Smooth muscle cell (in vitro differentiated cells): ENCODE measurements at regions not wholly inside any gene's neighbourhood (a gene's known extent, or its start where the extent isn't known, plus 50 kb on each side); places are given as distances from the start of the nearest gene placed in this dataset.

ENCODE experiments used
- DNase-seq: peaks from one replicate; lab custom pipeline; 2025; ENCODE audit not compliant: unreplicated experiment; lab: John Stamatoyannopoulos, UW
- H2AFZ ChIP-seq: fragments of 200-600 bp; sonication (generic); 2 replicates; pipeline ENCODE4 v1.6.0; 2016; ENCODE audit warnings: antibody characterized with exemption, low read depth, mild to moderate bottlenecking
- H3F3A ChIP-seq: fragments of 200-600 bp; sonication (generic); 2 replicates; pipeline ENCODE4 v1.6.0; 2017; ENCODE audit warnings: antibody characterized with exemption, low read depth
- H3K27ac ChIP-seq: fragments of 200-600 bp; sonication (generic); 2 replicates; pipeline ENCODE4 v1.5.1; 2016; ENCODE audit warnings: low read depth, mild to moderate bottlenecking
- H3K27me3 ChIP-seq: fragments of 200-600 bp; sonication (generic); 2 replicates; pipeline ENCODE4 v1.6.1; 2016; ENCODE audit warnings: low read depth, mild to moderate bottlenecking
- H3K36me3 ChIP-seq: fragments of 200-600 bp; sonication (generic); 2 replicates; pipeline ENCODE4 v1.5.1; 2016; ENCODE audit warnings: low read depth
- H3K4me1 ChIP-seq: fragments of 200-600 bp; sonication (generic); 2 replicates; pipeline ENCODE4 v1.5.1; 2016; ENCODE audit warnings: low read depth
- H3K4me2 ChIP-seq: fragments of 200-600 bp; sonication (generic); 2 replicates; pipeline ENCODE4 v1.6.0; 2016; ENCODE audit warnings: mild to moderate bottlenecking
- H3K4me3 ChIP-seq: fragments of 200-600 bp; sonication (generic); 2 replicates; pipeline ENCODE4 v1.5.1; 2016; ENCODE audit warnings: mild to moderate bottlenecking
- H3K79me2 ChIP-seq: fragments of 200-600 bp; sonication (generic); 2 replicates; pipeline ENCODE4 v1.6.0; 2016; ENCODE audit warnings: low read depth, mild to moderate bottlenecking
- H3K9ac ChIP-seq: fragments of 200-600 bp; sonication (generic); 2 replicates; pipeline ENCODE4 v1.6.0; 2016; ENCODE audit warnings: low read depth
- H3K9me3 ChIP-seq: fragments of 200-600 bp; sonication (generic); replicated peaks from 2 replicates; pipeline ENCODE4 v1.5.1; 2016; ENCODE audit warnings: low read depth
- H4K20me1 ChIP-seq: fragments of 200-600 bp; sonication (generic); 2 replicates; pipeline ENCODE4 v1.6.0; 2016; ENCODE audit warnings: low read depth
- WGBS: methylation state at CpG from one replicate; pipeline ENCODE4 v1.1.7; 2016; ENCODE audit warnings: low lambda C conversion rate; 5-methylcytosine and 5-hydroxymethylcytosine counted together
- TF ChIP-seq, protein P1 (sequence below): fragments of 200-600 bp; sonication (generic); IDR thresholded peaks from 2 replicates; pipeline ENCODE4 v1.5.1; 2017; ENCODE audit warnings: borderline replicate concordance, mild to moderate bottlenecking, antibody characterized with exemption; ENCODE audit not compliant: insufficient read depth, poor library complexity, severe bottlenecking

DNA sequence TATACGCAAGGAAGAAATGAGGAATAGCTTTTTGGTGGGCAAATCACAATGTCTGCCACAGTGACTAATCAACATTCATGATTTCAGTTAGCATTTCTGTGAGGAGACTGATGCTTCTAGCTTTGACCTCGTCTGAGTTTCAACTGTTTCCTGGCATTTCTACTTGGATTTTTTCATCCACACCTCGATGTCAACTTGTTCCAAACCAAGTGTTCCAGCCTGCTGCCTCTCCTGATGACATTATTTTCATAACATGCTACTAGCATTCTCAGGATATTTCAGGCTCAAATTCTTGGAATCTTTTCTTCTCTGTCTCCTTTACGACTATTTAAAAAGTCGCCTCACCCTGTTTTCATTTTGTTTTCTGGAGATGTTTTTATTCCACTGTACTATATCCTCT, 90.3 kb upstream of the TEX13D start:
- Histone ChIP-seq H2AFZ (no peak overlapping the region), H3K9ac (no peak overlapping the region), H4K20me1 (no peaks in the 10 kb centered on the region), H3K4me2 (no peak overlapping the region), H3F3A (no peaks in the 10 kb centered on the region), H3K4me3 (no peak overlapping the region), H3K36me3 (no peaks in the 10 kb centered on the region), H3K27me3 (no peaks in the 10 kb centered on the region), H3K79me2 (no peaks in the 10 kb centered on the region), H3K27ac (no peak overlapping the region), H3K9me3 (no peaks in the 10 kb centered on the region), H3K4me1 (no peaks in the 10 kb centered on the region)
- DNase-seq, result no peak
- WGBS, result 82% methylated on average over 5 of the region's 5 CpGs
- TF ChIP-seq, protein P1, sequence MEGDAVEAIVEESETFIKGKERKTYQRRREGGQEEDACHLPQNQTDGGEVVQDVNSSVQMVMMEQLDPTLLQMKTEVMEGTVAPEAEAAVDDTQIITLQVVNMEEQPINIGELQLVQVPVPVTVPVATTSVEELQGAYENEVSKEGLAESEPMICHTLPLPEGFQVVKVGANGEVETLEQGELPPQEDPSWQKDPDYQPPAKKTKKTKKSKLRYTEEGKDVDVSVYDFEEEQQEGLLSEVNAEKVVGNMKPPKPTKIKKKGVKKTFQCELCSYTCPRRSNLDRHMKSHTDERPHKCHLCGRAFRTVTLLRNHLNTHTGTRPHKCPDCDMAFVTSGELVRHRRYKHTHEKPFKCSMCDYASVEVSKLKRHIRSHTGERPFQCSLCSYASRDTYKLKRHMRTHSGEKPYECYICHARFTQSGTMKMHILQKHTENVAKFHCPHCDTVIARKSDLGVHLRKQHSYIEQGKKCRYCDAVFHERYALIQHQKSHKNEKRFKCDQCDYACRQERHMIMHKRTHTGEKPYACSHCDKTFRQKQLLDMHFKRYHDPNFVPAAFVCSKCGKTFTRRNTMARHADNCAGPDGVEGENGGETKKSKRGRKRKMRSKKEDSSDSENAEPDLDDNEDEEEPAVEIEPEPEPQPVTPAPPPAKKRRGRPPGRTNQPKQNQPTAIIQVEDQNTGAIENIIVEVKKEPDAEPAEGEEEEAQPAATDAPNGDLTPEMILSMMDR, result no peak

DNA sequence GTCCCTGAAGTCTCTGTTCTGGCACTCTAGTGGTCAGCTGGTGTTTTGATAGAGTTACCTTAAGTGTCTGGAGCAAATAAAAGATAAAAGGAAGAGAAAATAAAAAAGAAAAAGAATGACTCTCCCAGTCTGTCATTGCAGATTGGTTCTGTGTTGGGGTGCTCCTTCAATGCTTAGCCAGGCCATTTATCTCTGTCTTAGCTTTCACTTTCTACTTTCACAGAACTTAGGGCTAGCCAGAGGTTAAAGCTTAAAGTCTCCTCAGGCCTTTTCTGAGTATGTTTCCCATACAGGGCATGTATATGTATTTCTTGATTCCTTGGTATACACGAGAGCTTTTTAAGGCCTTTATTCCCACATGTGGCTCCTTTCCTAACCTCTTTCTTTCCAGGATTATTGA, 83.1 kb upstream of the TEX13D start:
- Histone ChIP-seq H3K9ac (no peak overlapping the region), H3K4me3 (no peak overlapping the region), H3K36me3 (no peaks in the 10 kb centered on the region), H4K20me1 (no peaks in the 10 kb centered on the region), H3K79me2 (no peaks in the 10 kb centered on the region), H3K27ac (no peak overlapping the region), H3K4me2 (no peak overlapping the region), H3K9me3 (no peaks in the 10 kb centered on the region), H3K27me3 (no peaks in the 10 kb centered on the region), H3K4me1 (no peaks in the 10 kb centered on the region), H2AFZ (no peak overlapping the region), H3F3A (no peaks in the 10 kb centered on the region)
- TF ChIP-seq, protein P1, result no peak
- no peak for DNase-seq
- whole genome bisulfite sequencing, result 79% methylated on average over 1 of the region's 1 CpG

DNA sequence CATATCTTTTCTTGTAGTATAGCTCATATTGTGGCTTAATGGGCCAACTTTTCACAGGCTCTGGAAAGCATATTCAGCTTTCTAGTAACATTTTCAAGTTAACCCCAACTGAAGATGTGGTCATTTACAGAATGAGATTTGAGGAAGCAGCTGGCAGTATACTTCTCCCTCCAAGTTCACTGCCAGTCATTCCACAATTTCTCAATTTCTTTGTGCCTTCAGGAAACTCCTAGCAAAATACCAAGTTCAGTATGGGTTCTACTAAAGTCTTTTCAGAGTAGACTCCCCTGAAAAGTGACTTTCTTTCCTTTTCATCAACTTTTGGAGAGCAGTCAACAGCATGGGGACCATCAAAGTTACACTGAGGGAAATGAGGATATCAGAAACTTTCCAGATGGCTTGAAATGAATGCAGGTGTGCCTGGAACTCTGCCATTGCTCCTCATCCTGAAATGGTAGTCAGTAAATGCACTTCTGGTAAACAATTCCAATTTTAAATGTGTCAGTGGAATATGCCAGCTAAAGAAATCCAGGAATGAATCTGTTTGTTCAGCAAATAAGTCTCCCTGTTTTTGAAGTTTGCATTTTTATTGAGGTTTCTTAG, 81.5 kb upstream of the TEX13D start:
- Histone ChIP-seq H3K79me2 (no peaks in the 10 kb centered on the region), H3K9ac (no peak overlapping the region), H4K20me1 (no peaks in the 10 kb centered on the region), H3K27ac (no peak overlapping the region), H3K4me1 (no peaks in the 10 kb centered on the region), H3K36me3 (no peaks in the 10 kb centered on the region), H2AFZ (no peak overlapping the region), H3F3A (no peaks in the 10 kb centered on the region), H3K4me3 (no peak overlapping the region), H3K27me3 (no peaks in the 10 kb centered on the region), H3K4me2 (no peak overlapping the region), H3K9me3 (no peaks in the 10 kb centered on the region)
- TF ChIP-seq, protein P1, result no peak
- DNase-seq, result no peak

DNA sequence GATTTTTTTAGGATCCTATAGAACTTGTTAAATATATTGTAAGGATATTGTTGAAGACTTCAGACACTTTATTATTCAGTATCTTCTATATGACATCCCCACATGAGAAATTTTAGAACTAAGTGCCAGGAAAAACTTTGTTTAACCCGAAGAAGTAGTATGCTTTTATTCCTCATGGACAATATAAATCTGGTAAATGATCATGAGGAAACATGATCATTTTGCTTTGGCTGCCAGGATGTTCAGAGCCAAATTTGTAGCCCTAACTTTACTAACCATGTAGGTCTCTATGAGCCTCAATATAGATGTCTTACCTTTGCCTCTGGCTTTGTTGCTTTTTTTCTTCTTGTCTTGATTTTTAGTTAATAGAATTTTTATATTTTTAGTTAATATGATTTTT, 77.8 kb upstream of the TEX13D start:
- no peak for DNase-seq
- 62% methylated on average over 1 of the region's 1 CpG for WGBS
- Histone ChIP-seq H3K4me3 (no peak overlapping the region), H3F3A (no peaks in the 10 kb centered on the region), H3K27me3 (no peaks in the 10 kb centered on the region), H4K20me1 (no peaks in the 10 kb centered on the region), H3K4me2 (no peak overlapping the region), H3K9ac (no peak overlapping the region), H3K79me2 (no peaks in the 10 kb centered on the region), H3K9me3 (no peaks in the 10 kb centered on the region), H2AFZ (no peak overlapping the region), H3K4me1 (no peaks in the 10 kb centered on the region), H3K36me3 (no peaks in the 10 kb centered on the region), H3K27ac (no peak overlapping the region)
- TF ChIP-seq, protein P1, result no peak
